Peyer's patch (tissue), 4 donors: ENCODE measurements at regions not wholly inside any gene's neighbourhood (a gene's known extent, or its start where the extent isn't known, plus 50 kb on each side); places are given as distances from the start of the nearest gene placed in this dataset.

Experiments
- CTCF ChIP-seq, 6 experiments: fragments of 450-650 bp in 4 of 6; fragments of 200-600 bp in 2 of 6; sonication (generic) in 1 of 6; IDR thresholded peaks; one replicate each; pipeline ENCODE4 v1.5.1; 2017 to 2019; ENCODE audit warnings: antibody characterized with exemption in 6 of 6, mild to moderate bottlenecking in 3 of 6, moderate library complexity in 1 of 6
- POLR2A ChIP-seq, 2 donors: fragments of 450-650 bp; IDR thresholded peaks; one replicate each; pipeline ENCODE4 v1.5.1; 2017; ENCODE audit warnings: antibody characterized with exemption in 2 of 2, mild to moderate bottlenecking in 2 of 2, moderate library complexity in 2 of 2

GRCh38 chr13:85261757-85262346, 537.4 kb downstream of the SLITRK6 start:
- no peak for TF ChIP-seq CTCF (IDR thresholded peaks at IDR 0.05)
- TF ChIP-seq POLR2A (IDR thresholded peaks at IDR 0.05), result no peak
